HG03025 (cell line): ENCODE measurements at regions not wholly inside any gene's neighbourhood (a gene's known extent, or its start where the extent isn't known, plus 50 kb on each side); places are given as distances from the start of the nearest gene placed in this dataset.
"Not testable (repeated sequence)": the region's sequence is repeated elsewhere in the genome, so short reads cannot be mapped to it uniquely, and the experiment has no call there.

Source experiments
- ATAC-seq: cut with Tn5 transposase; IDR thresholded peaks from one replicate; pipeline ENCODE4 v1.9.1; 2021; ENCODE audit warnings: mild to moderate bottlenecking, moderate library complexity; ENCODE audit not compliant: unreplicated experiment, low FRiP score

DNA sequence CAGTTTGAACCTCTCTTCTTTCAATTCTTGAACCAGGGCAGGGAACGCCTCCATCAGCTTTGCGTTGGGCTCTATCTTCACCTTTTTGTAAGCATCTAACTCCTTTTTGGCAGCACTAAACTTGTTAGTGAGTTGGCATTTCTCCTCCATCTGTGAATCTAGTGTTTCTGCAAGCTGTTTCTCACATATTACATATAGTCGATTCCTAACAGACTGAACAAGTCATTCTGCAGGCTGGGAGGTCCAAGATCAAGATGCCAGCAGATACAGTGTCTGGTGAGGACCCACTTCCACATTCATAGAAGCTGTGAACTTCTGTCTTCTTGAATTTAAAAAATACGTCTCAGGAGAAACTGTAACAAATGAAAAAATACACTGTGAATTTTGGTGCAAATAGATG is 539.7 kb downstream of the ANKRD7 start:
- no peak for ATAC-seq

DNA sequence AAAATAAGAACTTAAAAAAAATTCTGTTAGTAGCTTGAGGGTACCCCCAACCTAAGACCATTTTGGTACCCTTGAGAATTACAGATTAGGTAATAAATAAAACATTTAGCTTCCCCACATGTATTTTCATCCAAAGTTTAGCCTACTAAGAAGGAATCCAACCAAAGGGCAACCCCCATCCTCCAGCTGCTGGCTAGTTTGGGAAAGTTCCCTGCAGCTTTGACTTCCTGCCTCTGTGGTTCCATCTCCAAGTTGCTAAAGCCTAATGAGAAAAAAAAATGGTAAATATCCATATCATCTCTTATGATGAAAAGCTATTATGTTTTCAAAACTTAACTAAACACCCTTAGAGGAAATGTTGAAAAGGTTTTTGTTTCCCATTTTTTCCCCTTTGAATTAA is 547.2 kb downstream of the ANKRD7 start:
- no peak for ATAC-seq

DNA sequence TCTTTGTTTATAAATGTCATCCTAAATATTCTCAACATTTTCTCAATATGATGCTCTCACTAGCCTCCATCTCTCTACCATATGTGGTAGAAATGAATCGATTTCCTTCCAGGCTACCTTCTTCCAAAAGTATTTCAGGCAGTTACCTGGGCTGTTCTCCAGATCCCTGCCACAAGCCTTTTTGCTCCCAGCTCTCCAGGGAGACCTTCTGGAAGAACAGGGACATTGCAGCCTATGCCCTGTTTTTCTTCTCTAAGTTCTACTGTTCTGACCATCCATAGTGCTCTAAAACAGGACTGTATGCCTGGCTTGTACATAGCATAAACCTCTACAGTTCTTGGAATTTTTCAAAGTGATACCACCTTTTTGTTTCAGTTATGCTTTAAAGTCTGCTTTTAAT is 552.8 kb downstream of the ANKRD7 start:
- ATAC-seq: no peak

DNA sequence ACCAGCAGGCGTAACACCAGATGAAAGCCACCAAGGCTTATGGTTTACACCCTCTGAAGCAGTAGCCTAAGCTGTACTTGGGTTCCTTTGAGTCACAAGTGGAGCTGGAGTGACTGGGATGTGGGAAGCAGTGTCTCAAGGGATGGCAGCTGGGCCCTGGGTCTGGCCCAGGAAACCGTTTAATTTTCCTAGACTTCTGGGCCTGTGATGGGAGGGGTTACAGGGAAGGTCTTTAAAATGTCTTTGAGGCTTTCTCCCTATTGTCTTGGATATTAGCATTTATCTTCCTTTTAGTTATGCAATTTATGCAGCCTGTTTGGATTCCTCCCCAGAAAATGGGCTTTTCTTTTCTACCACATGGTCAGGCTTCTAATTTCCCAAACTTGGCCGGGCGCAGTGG is 568.2 kb downstream of the ANKRD7 start:
- no peak for ATAC-seq

DNA sequence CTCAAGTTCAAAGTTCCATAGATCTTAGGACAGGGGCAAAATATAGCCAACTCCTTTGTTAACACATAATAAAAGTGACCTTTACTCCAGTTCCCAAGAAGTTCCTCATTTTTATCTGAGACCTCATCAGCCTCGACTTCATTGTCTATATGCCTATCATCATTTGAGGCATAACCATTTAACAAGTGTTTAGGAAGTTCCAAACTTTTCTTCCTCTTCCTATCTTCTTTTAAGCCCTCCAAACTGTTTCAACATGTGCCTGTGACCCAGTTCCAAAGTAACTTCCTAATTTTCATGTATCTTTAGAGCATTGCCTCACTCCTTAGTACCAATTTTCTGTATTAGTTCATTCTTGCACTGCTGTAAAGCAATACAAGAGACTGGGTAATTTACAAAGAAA is 569.1 kb downstream of the ANKRD7 start:
- ATAC-seq: no peak

DNA sequence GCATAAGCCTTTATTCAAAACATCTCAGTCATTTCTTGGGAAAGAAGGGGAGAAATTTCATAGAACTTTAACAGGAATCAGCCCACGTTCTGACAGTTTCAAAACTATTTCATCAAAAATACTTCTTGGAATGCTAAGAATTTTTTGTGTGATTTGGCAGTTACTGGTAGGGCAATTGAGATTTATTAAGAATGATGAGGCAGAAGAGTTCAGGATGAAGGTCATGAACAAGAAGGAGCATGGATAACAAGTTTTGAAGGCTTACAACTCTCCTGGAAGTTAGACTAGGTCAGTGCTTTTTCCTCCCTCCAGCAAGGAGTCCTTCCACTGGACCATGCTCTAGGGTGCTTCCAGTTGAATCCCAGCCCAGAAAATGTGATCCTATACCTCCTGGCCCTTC is 569.9 kb downstream of the ANKRD7 start:
- ATAC-seq: no peak

DNA sequence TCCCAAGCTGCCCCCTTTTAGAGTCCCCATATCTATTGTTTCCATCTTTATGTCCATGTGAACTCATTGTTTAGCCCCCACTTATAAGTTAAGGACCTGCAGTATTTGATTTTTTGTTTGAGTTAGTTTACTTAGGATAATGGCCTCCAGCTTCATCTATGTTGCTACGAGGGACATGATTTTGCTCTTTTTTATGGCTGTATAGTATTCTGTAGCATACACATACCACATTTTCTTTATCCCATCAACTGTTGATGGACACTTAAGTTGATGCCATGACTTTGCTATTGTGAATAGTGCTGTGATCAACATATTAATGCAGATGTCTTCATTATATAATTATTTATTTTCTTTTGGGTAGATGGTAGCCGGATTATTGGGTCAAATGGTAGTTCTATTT is 576.9 kb downstream of the ANKRD7 start:
- no peak for ATAC-seq

DNA sequence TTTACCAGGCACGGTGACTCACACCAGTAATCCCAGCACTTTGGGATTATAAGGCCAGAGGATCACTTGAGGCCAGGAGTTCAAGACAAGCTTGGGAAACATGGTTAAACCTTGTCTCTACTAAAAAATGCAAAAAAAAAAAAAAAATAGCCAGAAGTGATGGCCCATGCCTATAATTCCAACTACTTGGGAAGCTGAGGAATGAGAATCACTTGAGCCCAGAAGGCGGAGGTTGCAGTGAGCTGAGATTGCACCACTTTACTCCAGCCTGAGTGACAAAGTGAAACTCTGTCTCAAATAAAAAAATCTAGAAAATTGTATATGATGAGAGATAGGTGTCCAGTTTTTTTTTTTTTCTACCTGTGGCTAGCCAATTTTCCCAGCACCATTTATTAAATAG is 578.2 kb downstream of the ANKRD7 start:
- ATAC-seq: no peak

DNA sequence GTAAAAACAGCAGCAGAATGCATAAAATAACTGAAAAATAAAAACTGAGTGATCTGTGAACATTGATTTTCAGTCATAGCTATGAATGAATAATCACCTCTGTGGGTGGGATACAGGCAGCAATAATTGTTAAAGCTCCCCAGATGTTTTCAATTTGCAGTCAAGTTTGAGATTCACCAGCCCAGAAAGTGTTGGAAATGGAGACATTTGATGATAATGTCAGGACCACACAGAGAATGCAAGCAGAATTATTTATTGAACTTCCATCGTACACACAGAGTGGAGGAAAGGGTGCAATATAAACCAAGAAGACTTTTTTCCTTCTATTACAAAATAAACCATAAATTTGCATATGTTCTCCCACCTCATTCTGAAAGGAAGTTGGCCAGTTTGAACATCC is 601.7 kb downstream of the ANKRD7 start:
- ATAC-seq: no peak

DNA sequence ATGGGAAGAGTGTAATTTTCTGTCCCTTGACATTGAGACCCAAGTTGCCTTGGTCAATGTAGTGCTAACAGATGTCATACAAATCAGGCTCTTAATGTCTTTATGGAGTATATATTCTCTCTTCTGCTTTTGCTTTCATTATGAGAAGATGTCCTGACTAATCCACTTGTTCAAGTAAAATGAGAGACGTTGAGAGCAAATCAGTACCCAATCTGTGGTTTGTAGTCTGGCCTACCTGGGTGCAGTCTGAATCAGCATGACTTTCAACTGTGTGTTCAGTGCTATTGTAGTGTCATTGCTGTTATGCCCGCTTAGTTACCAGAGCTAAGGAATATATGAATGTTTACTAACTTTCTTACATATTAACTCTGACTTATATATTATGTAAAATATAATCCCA is 612.4 kb downstream of the ANKRD7 start:
- peak; percentile 71 for ATAC-seq

DNA sequence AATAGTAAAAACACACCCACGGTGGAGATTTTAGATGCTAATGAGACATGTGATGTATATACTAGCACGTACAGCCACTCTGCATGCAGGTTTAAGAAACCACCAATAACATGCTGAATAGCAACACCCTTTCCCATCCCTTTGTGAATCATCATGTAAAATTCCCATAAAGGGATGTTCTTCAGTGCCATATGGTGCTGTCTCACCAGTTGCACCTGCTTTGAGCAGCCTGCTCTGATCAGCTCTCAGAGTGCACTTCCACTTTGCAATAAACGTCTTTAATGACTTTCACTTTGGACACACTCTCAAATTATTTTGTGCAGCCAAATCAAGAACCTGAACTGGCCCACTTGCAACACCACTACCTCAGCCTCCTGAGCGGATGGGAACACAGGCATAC is 615.0 kb downstream of the ANKRD7 start:
- ATAC-seq: no peak

DNA sequence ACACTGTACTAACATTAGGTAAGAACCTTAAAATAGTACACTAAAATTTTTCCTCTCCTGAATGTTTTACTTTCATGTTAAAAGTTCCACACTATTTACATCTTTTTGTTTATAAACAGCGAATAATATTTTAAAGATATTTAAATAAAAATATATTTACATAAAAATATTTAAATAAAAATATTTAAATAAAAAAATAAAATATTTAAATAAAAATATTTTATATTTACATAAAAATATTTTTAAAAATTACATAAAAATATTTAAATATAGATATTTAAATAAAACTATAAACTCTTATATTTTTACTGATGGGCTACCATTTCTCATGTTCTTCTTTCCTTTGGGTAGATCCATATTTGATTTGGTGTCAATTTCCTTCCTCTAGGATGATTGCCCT is 619.0 kb downstream of the ANKRD7 start:
- no peak for ATAC-seq

DNA sequence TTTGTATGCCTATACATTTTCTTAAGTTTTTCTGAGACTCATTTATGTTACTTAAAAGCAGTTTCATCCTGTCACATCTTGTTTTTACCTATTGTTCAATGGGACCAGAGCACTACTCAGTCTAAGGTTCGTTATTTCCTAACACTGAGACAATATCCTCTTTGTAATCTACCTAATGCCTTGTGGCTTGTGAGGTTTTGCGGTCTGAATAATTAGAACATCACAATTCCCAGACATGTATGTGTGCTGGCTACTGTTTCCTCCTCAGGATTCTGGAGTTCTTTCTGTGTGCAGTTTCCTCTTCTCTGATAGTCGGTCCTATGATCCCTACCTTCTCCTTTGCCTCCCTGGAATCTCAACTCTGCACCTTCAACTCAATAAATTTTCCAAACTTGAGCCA is 620.2 kb downstream of the ANKRD7 start:
- ATAC-seq: no peak

DNA sequence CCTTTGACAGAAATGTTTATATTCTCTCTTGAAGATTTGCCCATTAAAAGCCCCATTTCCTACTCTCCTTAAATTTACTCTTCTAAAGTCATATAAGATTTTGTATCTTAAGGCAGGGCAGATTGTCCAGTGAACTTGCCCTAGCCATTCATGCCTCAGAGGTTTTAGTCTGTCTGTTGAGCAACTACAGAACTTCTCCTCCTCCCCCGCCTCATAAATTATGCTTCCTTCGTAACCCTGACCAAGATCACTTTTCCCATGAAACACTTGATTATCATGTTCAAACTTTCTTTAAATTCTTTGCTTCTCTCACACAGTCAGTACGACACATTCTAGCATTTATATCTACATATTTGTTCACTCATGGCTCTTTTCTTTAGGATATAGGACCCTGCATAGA is 621.3 kb downstream of the ANKRD7 start:
- no peak for ATAC-seq

DNA sequence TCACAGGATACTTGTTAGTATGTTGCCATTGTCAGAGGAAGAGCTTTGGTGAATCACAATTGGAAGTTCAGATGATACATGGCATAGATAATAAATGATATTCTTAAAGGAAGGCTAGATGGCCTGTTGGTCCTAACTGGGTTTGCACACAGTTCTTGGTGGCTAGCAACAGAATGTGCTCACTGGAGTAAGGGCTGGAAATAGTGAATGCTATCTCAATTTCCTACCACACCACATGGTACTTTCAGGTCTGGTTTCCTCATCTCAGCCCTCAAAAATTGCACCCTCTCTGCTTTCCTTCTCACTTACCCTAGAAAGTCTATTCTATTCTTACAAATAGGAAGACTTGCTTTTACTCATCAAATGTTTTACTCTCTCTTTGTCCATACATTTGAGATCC is 622.5 kb downstream of the ANKRD7 start:
- no peak for ATAC-seq

DNA sequence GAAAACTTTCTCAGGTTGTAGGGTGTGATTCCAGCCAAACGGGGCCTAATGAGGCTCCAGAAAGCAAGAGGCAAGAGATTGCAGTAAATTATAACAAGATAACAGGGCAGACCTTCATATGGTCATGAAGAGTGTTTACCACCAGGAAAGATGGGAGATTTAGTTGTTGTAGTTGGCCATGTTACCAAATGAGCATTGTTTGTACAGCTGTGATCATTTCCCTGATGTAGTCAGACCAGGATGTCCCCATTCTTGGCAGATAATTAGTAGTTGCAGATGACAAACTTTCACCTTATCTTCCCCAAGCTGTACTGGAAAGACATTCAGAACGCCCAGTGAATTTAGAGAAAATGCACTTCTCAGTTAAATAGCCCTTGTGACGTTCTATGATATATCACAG is 630.8 kb downstream of the ANKRD7 start:
- no peak for ATAC-seq

DNA sequence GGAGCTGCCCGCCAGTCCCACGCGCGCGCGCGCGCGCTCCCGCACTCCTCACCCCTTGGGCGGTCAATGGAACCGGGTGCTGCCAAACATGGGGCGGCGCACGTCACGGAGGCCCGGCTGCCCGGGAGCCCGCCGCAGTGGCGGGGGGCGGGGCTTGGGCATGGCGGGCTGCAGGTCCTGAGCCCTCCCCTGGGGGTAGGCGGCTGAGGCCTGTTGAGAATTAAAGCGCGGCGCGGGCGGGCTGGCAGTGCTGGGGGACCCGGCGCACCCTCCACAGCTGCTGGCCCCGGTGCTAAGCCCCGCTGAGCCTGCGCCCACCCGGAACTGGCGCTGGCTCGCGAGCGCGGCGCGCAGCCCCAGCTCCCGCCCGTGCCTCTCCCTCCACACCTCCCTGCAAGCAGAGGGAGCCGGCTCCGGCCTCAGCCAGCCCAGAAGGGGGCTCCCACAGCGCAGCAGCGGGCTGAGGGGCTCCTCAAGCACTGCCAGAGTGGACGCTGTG is 634.2 kb downstream of the ANKRD7 start:
- ATAC-seq: no peak

DNA sequence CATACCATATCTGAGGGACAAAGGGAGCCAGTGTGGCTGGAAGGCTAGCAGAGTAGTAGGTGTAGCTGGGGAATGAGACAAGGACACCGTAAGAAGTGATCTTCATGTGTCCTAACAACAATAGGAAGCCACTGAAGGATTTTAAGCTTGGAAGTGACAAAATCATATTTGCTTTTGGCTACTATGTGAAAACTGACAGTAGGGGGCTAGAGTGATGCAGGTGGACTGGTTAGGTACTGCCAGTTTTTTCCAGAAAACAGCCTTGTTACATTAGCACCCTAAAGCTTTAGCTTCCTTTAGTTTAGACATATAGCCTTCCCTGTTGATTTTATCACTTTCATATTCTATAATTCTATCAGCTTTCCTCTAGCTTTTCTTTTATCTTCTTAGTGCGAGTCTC is 637.1 kb downstream of the ANKRD7 start:
- no peak for ATAC-seq

DNA sequence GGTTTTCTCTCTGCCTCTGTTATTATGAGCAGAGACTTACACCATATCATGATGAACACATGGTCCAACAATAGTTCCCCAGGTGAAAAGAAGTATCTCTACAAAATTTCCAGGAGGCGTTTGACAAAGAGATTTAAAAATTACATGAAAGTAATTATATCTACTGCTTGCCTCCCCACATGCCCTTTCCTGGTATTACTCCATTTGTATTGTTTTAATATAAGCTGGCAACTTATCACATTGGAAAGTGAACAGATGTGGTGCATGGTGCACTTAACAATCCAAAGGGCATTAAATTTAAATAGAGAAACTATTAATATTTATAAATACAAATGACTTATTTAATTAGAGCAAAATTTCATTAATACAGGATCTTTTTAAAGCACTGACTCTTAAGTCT is 638.2 kb downstream of the ANKRD7 start:
- ATAC-seq: no peak

DNA sequence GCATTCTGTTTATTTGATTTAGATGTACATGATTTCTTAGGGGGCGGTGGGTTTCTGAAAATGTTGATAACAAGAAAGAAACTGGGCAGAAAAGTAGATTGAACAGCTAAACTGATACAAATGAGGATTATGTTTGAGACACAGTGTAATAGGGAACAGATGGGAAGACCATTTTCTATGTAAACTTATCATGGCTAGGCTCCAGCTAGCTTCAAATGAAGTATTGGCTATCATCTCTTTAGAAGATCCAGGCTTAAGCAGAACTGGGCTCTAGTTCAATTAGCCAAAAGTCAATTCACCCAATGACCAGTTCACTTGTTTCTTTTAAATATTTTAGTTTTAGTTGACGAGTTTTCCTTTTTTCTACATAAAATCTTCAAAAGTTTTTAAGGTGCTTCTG is 639.5 kb downstream of the ANKRD7 start:
- no peak for ATAC-seq

DNA sequence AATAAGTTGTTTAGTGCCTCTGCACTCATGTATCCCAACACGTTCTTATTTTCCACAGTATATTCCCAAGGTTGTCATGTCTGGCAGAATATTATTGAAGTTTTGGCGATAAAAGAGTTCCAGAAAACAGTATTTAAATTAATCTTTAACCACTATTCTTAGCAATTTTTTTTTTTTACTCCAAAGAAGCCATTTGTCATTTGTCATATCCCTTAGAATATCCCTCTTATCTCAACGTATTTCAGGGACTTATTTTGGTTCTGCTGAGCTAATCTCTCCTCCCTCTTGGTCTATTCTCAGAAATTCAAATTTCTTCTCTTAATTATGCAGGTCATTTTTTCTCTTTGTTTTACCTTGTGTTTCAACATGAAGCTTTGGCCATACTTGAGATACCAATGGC is 643.4 kb downstream of the ANKRD7 start:
- no peak for ATAC-seq

DNA sequence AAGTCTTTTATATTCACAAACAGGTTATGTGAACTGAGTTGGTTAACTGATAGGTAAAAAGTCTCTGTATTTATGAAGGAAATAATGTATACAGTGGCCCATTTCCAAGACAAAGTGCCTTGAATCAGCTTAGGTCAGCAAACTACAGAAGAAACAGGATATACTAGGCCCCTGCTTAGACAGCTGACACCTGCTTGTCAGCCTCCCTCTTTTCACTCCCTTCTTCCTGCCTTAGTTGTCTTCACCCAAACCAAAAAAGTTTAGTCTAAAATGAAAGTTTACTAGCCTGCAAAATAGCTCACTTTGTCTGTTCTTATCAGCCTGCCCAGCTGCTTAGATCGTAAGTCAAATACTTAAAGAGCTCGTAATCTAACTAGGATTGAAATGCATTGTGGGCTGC is 644.6 kb downstream of the ANKRD7 start:
- ATAC-seq: not testable (repeated sequence)

DNA sequence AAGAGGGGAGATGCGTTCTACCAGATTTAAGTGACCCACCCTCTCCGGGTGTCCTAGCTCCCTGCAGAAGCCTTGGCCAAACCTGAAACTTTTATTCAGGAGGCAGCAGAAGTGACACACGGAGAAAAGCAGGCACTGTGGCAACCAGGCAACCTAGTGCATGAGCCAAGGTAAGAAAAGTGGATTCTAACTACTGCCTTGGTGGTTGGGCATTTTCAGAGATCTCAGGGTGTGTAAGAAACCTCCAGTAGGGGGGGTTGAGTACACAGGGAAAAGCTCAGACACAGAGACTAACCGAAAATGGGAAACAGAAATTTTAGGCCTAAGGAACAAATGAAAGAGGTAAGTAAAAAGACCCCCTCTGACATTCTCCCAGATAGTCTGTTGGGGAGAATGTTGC is 645.7 kb downstream of the ANKRD7 start:
- no peak for ATAC-seq

DNA sequence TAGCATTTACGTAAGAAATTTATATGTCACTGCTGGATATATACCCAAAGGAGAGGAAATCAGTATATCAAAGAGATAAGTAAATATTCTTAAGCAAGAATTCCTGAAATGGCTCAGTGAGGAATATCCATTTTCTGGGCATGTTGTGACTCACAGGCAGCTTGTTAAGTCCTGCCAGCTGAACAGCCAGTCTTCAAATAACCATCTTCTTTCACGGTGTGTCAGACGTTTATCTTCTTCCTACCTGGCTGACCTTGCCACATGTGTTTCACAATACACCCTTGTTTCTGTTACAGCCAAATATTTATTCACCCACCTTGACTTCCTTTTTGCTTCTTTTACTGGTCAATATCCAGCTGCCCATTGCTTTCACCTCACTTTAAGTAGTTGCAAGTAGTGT is 648.1 kb downstream of the ANKRD7 start:
- no peak for ATAC-seq
